ENCODE measurements at regions not wholly inside any gene's neighbourhood (a gene's known extent, or its start where the extent isn't known, plus 50 kb on each side); places are given as distances from the start of the nearest gene placed in this dataset.

DNA sequence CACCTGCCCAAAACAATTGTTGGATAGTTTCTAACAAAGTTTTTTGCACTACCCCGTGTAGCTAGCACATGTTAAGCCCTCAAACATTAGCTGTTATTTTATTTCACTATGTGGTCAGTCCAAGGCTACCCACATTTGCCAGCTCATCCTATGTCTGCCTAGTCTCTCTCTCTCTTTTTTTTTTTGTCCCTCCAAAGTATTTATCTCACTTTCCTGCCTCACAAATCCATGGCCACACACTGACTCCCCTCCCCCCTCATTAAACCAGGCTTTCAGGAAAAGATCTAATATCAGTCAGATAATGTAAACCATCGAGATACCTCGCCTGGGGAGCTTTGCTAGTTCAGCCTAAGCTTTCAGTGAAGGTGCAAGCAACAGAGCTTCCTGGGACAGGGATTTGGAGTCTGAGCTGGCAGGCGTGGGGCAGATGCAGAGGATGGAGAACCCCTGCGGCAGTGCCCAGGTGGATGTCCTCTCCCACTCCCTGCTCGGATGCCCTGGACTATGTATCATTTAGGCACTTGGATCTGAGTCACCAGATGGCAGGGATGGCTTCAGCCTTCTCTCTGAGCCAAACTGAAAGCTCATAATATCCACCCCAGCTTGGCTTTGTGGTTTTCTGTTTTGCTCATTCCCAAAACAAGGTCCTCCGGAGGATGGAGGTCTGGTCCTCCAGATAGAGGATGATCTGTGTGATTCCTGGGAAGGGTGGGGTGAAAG, 73.7 kb upstream of the FOXF1 start:
- no peak for DNase-seq (ENCODE audit: extremely low read depth, low read depth)

DNA sequence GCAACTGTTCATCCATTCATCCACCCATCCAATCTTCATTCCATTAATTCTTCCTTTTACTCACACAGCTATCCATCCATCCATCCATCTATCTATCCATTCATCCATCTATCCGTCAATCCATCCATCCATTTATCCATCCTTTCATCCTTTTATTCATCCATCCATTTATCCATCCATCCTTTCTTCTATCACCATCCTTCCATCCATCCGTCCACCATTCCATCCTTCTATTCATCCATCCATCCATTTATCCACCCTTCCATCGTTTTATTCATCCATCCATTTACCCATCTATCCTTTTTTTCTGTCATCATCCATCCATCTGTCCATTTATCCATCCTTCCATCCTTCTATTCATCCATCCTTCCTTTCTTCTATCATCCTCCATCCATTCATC, 73.0 kb upstream of the FOXF1 start:
- no peak for DNase-seq (ENCODE audit: extremely low read depth, low read depth)

DNA sequence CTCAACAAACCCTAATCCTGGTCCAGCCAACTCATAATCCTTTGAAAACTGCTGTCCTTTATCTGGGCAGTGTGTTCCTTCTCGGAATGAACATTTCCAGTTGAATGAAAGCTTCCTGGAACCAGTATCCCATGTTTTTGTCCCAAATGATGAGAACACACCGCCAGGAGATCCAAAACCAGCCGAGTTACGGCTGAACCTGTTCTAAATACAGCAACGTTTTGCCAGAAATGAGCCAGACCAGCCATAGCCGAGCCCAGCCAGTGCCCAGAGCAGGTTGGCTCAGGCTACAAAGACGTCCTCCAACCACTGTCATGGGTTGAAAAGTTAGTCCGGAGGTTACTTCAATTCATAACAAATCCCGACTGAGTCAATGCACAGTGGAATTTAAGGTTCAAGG, 67.6 kb upstream of the FOXF1 start:
- DNase-seq (ENCODE audit: extremely low read depth, low read depth), result no peak

DNA sequence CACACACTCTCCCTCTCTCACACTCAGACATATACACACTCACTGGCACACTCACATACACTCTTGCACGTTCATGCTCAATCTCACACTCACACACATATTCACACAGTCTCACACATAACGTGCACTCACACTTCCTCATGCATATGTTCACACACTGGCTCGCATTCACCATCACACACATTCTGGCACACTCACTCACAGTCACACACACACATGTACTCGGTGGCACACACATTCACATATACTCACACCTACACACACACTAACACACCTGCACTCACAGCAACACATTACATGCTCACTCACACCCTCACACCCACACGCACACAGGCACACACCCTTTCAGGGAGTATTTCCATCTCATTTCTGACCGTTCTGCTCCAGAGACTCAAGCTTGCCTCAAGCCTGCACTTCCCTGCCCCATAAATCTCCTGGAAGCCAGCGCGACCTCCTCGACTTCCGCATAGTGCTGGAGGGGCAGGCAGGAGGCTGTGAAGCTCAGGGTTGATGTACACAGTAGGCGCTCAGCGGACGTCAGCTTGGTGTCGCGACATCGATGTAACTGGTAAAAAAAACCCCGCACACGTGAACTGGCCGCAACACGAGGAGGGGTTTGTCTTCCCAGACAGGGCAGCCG, 66.7 kb upstream of the FOXF1 start:
- no peak for DNase-seq (ENCODE audit: extremely low read depth, low read depth)

DNA sequence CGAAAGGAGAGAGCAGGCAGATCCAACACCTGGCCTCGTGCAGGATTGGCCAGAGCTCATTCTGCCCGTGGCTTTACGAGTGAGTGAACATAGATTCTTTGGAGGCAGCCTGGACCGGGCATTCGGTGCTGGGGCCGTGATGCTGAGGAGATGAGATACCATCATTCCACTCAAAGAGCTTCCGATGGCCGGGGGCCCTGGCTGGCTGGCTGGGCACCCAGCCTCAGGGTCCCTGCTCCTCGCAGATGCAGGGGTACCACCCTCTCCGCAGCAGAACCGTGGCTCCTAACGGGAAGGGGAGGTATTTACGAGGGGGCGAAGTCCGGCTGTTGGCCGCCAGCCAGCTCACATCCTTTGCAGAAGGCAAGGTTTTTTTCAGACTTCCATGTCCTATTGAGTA, 66.1 kb upstream of the FOXF1 start:
- no peak for DNase-seq (ENCODE audit: extremely low read depth, low read depth)

DNA sequence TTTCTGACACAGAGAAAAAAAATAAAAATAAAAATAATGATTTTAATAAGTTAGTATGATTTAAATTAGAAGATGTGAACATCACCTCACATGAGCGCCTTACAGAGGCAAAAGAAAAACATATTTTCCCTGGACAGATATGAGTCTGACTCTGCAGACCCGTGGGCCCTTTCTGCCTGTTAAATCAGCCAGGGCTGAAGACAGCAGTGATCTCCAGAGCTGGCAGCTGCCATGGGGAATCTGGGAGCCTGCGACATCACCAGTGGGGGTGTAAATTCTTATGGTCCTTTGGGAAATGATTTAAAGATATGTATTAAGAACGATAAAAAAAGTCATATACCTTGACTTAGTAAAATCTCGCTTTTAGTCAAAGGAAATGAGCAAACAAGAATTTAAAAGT, 65.7 kb upstream of the FOXF1 start:
- DNase-seq (ENCODE audit: extremely low read depth, low read depth), result no peak

DNA sequence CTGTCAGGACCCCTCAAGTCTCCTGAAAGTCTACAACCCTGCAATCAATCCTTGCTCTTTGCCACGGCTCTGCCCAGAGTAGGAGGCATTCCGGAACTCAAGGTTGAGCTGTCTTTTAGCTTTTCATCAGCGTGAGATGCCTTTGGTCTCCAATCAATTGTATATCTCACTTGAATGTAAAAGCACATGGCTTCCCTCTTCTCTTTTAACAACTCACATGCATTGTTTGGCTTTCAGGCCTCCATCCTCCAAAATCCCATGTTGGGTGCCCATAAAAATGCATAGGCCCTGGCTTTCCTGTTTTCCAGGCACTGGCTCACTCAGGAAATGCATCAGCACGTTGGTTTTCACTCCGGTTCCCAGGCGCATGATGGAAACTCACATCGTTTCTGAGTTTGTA, 64.0 kb upstream of the FOXF1 start:
- DNase-seq (ENCODE audit: extremely low read depth, low read depth), result no peak

DNA sequence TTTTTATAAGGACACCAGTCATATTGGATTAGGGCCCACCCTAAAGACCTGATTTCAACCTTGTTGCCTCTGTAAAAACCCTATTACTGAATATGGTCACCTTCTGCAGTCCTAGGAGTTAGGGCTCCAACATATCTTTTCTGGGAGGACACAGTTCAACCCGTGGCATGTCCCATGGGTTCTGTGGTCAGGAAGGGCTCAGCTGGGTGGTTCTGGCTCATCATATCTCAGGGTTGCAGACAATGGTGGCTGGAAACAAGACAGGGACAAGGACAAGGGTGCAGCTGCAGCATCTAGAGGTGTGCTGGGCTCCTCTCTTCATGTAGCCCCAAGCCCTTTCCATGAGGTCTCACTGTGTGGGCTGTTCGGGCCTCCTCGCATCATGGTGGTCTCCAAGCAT, 63.1 kb upstream of the FOXF1 start:
- no peak for DNase-seq (ENCODE audit: extremely low read depth, low read depth)

DNA sequence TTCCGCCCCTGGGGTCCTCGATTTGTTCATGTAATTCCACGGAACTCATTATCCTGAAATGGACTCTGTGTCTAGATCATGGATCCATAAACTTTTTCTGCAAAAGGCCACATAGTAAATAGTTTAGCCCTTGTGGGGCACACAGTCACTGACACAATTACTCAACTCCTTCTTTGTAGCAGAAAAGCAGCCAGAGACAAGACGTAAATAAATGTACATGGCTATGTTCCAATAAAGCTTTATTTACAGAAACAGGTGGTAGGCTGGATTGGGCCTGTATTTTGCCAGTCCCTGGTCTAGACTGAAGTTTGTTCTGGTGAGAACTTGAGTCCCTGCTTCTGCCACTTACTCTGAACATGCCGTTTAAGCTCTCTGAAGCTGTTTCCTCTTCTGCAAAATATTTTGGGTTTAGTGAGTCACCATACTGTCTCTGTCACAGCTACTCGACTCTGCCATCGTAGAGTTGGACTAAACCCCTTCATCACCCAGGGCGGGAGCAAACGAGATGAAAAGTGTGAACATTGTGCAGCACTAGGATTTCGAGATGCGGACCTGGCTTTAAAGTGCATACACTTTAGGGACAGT, 61.9 kb upstream of the FOXF1 start:
- no peak for DNase-seq (ENCODE audit: extremely low read depth, low read depth)

DNA sequence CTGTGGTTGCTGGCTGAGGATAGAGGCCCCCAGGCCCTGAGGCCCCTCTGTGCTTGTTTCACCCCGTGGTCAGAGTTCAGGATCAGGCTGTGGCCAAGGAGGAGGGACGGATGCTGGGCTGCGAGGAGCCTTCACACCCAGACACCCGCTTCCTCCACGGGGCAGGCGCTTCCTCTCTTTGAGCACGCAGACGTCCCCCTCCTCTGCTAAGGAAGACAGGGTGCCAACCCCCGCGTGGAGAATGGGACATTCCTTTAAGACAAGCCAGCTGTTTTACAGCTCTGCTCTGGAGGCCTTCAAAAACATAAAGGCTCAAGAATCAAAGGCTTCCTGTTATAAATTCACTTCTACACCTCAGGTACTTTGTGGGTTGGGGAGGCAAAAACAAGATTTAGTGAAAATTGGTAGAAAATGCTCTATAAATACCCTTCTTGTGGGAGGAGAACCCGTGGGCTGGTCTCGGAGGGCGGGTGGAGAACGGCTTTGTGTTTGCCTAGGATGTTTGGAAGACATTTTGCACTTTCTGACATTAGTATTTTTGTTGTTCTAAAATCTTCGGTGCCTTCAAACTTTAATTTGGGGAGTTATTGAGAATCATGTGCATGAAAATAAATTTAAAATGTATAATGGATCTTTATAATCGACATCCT, 60.8 kb upstream of the FOXF1 start:
- DNase-seq (ENCODE audit: extremely low read depth, low read depth), result no peak

DNA sequence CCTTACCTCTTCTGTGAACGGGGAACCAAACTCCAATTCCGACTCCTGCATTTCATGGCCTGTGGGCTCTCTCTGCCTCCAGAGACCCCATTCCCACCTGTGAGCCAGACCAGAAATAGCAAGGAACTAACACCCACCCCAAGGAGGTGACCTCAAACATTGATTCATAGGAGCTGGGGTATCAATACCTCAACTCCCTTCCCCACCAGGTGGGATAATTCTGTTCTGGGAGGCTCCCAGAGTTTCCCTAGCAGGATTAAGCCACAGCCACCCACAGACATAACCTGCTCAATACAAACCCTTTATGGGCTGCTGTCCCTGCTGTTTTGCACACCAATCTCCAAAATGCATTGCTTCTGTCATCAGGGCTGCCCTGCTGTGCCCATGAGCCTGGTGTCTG, 59.6 kb upstream of the FOXF1 start:
- no peak for DNase-seq (ENCODE audit: extremely low read depth, low read depth)

DNA sequence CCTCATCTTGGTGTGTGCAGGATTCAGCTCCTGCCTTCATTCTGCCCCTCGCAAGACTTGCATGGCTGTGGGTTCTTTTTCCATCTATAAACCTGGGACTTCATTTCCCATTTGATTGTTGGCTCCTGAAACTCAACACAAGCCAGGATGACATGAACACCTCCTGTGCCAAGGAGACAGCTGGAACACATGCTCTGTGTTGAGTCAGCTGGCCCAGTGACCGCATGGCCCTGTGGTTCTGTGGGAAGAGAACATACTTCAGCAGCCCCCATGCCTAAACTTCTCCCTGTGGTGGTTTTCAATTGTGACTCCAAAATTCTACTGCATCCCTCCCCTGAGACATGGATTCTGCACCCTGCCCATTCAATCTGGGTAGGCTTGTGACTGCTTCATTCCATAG, 57.9 kb upstream of the FOXF1 start:
- no peak for DNase-seq (ENCODE audit: extremely low read depth, low read depth)

DNA sequence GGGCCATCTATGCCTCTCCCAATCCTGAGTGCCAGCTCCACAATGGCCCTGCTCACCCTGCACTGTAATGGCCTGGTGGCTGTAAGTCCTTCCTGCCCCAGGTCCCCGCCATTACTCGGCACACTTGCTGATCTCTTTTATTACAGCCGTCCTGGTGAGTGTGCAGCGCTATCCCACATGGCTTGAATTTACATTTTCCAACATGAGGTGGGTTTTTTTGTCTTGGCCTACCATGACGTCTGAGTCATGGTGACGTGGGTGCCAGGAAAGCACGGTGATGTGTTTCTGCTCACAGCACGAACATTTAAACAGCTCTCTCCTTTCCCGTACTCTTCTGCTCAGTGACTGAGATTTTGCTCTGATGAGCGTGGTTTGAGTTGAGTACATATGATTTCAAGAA, 55.2 kb upstream of the FOXF1 start:
- no peak for DNase-seq (ENCODE audit: extremely low read depth, low read depth)

DNA sequence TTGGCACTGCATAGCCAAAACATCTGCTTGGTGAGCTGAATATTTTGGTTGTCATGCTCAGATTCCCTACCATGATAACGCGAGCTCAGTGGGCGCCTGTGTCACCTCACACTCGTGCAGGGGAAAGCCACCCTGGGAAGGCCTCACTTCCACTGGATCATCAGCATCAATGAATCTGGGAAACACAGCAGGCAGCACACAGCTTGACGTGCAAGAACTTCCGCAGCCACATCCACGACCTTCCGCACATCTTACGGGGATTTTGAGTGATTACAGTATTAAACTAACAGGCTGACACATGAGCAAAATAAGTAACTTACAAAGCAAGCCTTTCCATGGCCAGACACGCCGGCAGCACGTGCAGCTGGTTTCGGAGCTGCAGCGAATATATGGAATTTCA, 54.7 kb upstream of the FOXF1 start:
- no peak for DNase-seq (ENCODE audit: extremely low read depth, low read depth)

DNA sequence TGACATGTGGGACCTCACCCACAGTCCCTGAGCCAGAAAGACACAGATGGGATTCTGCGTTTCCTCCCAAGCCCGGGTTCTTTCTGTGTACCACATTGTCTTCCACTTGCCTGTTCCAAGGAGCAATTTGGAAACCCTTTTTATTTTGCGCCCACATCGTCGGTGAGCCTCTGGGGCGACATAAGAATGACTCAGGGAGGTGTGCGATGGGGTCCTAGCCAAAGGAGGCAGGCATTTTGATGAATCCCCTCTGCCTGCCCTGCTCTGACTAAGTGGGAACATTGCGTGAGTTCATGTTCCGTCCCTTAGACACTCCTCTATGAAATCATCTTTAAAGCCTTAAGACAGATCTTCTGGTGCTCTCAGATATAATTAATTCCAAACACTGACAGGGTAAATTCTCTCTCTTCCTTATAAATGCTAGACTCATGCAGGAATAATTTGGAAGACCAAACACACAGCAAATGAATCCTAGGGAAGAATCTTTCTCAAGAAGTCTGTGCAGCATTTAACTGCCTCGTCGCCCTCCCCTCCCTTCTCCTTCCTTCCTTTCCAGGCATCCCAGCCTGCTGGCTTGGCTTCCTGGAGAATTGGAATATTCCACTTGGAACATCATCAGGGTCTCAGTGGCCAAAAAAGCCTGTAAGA, 52.7 kb upstream of the FOXF1 start:
- no peak for DNase-seq (ENCODE audit: extremely low read depth, low read depth)

DNA sequence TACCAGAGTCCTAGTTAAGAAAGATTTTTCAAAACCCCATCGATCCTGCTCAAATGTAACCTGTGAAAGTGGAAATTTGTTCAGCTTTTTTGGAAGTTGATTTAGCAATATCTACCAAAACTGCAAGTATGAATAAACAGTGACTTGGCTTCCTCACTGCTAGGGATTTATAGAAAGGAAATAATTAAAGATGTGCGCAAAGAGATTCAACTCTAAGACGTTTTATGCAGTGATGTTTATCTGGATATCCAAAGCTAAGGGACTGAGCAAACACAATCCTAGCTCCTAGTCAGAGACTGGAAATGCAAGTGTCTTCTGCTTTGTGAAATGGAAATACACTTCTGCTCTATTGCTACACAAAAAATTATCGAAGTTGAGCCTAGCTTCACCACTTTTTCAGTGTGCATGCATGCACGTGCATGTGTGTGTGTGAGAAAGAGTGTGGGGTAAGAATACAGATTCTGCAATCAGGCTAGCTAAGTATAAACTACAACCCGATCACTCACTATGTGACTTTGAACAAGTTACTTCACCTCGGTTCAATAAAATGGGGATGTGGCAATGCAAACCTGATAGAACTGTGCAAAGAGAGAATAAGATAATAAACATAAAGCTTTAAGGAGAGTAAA, 52.1 kb upstream of the FOXF1 start:
- DNase-seq (ENCODE audit: extremely low read depth, low read depth), result no peak

DNA sequence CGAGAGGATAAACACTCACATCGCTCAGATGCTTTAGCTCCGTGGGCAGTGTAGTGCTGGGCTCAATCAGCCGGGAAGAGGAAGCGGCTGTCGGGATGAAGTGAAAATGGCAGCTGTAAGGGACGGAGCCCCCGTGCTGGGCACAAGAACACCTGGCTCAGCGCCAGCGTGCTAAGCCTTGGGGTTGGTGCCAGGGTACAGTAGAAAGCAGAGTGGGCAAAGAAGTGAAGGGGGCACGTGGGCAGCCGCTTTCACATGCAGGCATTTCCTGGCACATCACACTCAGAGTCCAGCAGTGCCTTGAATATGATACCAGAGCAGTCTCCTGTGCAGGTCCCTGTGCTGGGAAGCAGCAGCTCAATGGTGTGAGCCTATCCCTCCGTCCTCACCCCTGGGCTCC, 51.1 kb upstream of the FOXF1 start:
- no peak for DNase-seq (ENCODE audit: extremely low read depth, low read depth)
